ENCODE measurements at regions not wholly inside any gene's neighbourhood (a gene's known extent, or its start where the extent isn't known, plus 50 kb on each side); places are given as distances from the start of the nearest gene placed in this dataset.

DNA sequence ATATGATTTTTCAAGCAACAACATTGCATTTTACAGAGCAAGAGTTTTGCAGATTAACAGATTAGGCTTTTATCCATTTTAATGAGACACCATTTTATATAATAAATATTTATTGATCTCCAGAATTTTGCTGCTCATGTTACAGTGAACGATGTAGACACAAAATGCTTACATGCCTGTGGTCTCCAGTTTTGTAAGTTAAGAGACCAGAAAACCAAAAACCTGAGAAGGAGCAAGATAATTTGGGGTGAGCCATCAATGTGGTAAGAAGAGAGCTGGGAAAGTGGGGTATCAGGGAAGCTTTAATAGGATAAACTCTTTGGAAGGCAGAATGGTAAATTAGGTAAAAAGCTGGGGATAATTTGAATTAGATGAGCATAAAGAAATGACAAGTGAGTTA, 2100.5 kb upstream of the PCDH20 start:
- in situ Hi-C loops (cut with HindIII; ENCODE audit: low sequenced_read_pairs) = no loop called here
- peak; percentile 44 for DNase-seq (ENCODE audit: low read depth)
- no peak for TF ChIP-seq CTCF (IDR thresholded peaks at IDR 0.05; ENCODE audit: low read depth, low read length, missing control alignments)
- no peak overlapping the region for H3K4me3 ChIP-seq (ENCODE audit: low read depth, low read length)

- no peak for DNase-seq (ENCODE audit: low read depth)
- no peak overlapping the region for H3K4me3 ChIP-seq (ENCODE audit: low read depth, low read length)
- no peak for TF ChIP-seq CTCF (IDR thresholded peaks at IDR 0.05; ENCODE audit: low read depth, low read length, missing control alignments)
- in situ Hi-C loops (cut with HindIII; ENCODE audit: low sequenced_read_pairs) = no loop called here
Observed at GRCh38 chr13:63514886-63515285, 2099.2 kb upstream of the PCDH20 start.

GRCh38 chr13:63512095-63512494, 2096.4 kb upstream of the PCDH20 start:
- no peak for TF ChIP-seq CTCF (IDR thresholded peaks at IDR 0.05; ENCODE audit: low read depth, low read length, missing control alignments)

GRCh38 chr13:63501702-63502101, 2086.1 kb upstream of the PCDH20 start:
- H3K4me3 ChIP-seq (ENCODE audit: low read depth, low read length) = no peak overlapping the region
- TF ChIP-seq CTCF (IDR thresholded peaks at IDR 0.05; ENCODE audit: low read depth, low read length, missing control alignments) = no peak
- DNase-seq (ENCODE audit: low read depth) = no peak
- in situ Hi-C loops (cut with HindIII; ENCODE audit: low sequenced_read_pairs) = no loop called here

More at GRCh38 chr13:63512095-63512494, 2096.4 kb upstream of the PCDH20 start:
- in situ Hi-C loops (cut with HindIII; ENCODE audit: low sequenced_read_pairs) = no loop called here
- DNase-seq (ENCODE audit: low read depth) = no peak
- H3K4me3 ChIP-seq (ENCODE audit: low read depth, low read length) = no peak overlapping the region

DNA sequence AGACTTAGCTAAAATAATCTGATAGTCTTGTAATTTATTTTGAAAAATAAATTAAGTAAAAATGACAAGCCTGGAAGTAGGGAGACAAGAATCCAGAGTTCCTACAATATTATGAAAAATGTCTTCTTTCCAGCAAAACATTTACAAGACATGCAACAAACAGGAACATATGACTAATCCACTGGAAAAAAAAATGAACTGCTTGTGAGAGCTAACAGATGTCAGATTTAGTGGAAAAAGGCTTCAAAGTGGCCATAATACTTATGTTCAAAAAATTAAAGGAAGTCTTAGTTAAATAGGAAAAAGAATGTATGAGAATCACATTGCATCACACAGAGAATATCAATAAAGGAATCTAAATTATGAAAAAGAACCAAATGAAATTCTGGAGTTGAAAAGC, 2082.0 kb upstream of the PCDH20 start:
- no peak for DNase-seq (ENCODE audit: low read depth)
- in situ Hi-C loops (cut with HindIII; ENCODE audit: low sequenced_read_pairs) = no loop called here

GRCh38 chr13:63492604-63493003, 2077.0 kb upstream of the PCDH20 start:
- TF ChIP-seq CTCF (IDR thresholded peaks at IDR 0.05; ENCODE audit: low read depth, low read length, missing control alignments) = no peak
- in situ Hi-C loops (cut with HindIII; ENCODE audit: low sequenced_read_pairs) = no loop called here
- H3K4me3 ChIP-seq (ENCODE audit: low read depth, low read length) = no peak overlapping the region
- no peak for DNase-seq (ENCODE audit: low read depth)

More for the DNA sequence above, 2082.0 kb upstream of the PCDH20 start:
- no peak overlapping the region for H3K4me3 ChIP-seq (ENCODE audit: low read depth, low read length)
- no peak for TF ChIP-seq CTCF (IDR thresholded peaks at IDR 0.05; ENCODE audit: low read depth, low read length, missing control alignments)

DNA sequence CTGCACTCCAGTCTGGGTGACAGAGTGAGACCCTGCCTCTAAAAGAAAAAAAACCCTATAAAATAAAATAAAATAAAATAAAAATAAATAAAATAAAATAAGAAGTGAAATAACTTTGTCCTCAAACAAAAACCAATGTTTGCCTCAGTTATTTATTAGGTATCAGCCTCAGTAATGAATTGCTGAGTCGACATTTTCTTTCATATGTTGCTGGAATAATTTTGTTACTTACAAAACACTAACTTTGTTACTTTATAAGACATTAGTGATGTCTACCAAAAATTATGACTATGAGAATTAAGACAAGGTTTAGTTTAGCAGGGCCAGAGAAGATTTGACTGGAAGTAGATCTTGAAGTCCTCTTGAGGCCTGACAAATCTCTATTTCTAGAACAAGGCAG, 2074.5 kb upstream of the PCDH20 start:
- DNase-seq (ENCODE audit: low read depth) = no peak
- no peak for TF ChIP-seq CTCF (IDR thresholded peaks at IDR 0.05; ENCODE audit: low read depth, low read length, missing control alignments)
- in situ Hi-C loops (cut with HindIII; ENCODE audit: low sequenced_read_pairs) = no loop called here
- no peak overlapping the region for H3K4me3 ChIP-seq (ENCODE audit: low read depth, low read length)
